Gastroesophageal sphincter (tissue), 3 donors: ENCODE measurements at regions not wholly inside any gene's neighbourhood (a gene's known extent, or its start where the extent isn't known, plus 50 kb on each side); places are given as distances from the start of the nearest gene placed in this dataset.

Source experiments
- POLR2A ChIP-seq, 2 donors: fragments of 450-650 bp; IDR thresholded peaks; one replicate each; pipeline ENCODE4 v1.6.1; 2017; ENCODE audit warnings: antibody characterized with exemption in 2 of 2, mild to moderate bottlenecking in 2 of 2, moderate library complexity in 1 of 2
- TF ChIP-seq, protein P1 (sequence below), 4 experiments: fragments of 200-600 bp in 2 of 4; fragments of 450-650 bp in 2 of 4; sonication (generic) in 1 of 4; IDR thresholded peaks; one replicate each; pipeline ENCODE4 v1.5.1; 2017 to 2019; ENCODE audit warnings: antibody characterized with exemption in 4 of 4, mild to moderate bottlenecking in 2 of 4, moderate library complexity in 2 of 4

GRCh38 chr4:104123021-104123420, 371.7 kb downstream of the CXXC4 start:
- TF ChIP-seq, protein P1, sequence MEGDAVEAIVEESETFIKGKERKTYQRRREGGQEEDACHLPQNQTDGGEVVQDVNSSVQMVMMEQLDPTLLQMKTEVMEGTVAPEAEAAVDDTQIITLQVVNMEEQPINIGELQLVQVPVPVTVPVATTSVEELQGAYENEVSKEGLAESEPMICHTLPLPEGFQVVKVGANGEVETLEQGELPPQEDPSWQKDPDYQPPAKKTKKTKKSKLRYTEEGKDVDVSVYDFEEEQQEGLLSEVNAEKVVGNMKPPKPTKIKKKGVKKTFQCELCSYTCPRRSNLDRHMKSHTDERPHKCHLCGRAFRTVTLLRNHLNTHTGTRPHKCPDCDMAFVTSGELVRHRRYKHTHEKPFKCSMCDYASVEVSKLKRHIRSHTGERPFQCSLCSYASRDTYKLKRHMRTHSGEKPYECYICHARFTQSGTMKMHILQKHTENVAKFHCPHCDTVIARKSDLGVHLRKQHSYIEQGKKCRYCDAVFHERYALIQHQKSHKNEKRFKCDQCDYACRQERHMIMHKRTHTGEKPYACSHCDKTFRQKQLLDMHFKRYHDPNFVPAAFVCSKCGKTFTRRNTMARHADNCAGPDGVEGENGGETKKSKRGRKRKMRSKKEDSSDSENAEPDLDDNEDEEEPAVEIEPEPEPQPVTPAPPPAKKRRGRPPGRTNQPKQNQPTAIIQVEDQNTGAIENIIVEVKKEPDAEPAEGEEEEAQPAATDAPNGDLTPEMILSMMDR (IDR thresholded peaks at IDR 0.05), result no peak
- TF ChIP-seq POLR2A (IDR thresholded peaks at IDR 0.05), result no peak
